GM12865 (cell line): ENCODE measurements at regions not wholly inside any gene's neighbourhood (a gene's known extent, or its start where the extent isn't known, plus 50 kb on each side); places are given as distances from the start of the nearest gene placed in this dataset.

Source experiments
- DNase-seq: peaks from one replicate; pipeline ENCODE4 v3.0.0; 2010; ENCODE audit warnings: low read depth
- H3K4me3 ChIP-seq: 2 replicates; pipeline ENCODE4 v1.5.1; 2011; ENCODE audit warnings: mild to moderate bottlenecking, low read depth, low read length, control low read depth
- TF ChIP-seq, protein P1 (sequence below): IDR thresholded peaks from 2 replicates; pipeline ENCODE4 v1.5.1; 2011; ENCODE audit warnings: low read length, control low read depth, low read depth, inconsistent platforms; ENCODE audit not compliant: insufficient read depth; ENCODE audit errors: missing control alignments

DNA sequence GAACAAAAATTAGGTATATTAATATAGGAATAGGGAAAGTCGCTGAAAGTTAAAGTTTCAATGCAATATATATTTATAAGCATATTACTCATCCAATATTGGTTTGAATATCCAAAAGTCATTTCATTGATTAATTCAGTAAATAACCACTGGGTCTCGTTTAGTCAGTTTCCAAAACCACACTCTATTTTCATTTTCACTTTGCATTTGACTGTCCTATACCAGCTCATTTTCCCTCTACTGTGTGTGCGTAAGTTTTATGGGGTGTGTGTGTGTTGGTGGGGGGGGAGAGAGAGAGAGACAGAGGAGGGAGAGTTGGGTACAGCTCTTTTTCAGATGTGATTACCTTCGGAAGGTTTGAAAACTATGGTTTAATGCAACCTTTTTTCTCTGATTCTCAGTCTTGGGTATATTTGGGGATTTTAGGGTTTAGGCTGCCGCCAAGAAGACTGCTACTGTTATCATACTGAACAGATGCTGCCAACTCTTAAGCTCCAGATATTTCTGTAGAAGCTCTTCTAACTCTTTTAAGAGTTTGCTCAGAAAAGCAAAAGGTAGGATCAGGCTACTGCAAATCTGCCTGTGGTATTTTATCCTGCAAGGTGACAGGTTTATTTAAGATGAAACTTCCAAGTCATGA, 1427.4 kb downstream of the PCDH7 start:
- H3K4me3 ChIP-seq = no peak overlapping the region

DNA sequence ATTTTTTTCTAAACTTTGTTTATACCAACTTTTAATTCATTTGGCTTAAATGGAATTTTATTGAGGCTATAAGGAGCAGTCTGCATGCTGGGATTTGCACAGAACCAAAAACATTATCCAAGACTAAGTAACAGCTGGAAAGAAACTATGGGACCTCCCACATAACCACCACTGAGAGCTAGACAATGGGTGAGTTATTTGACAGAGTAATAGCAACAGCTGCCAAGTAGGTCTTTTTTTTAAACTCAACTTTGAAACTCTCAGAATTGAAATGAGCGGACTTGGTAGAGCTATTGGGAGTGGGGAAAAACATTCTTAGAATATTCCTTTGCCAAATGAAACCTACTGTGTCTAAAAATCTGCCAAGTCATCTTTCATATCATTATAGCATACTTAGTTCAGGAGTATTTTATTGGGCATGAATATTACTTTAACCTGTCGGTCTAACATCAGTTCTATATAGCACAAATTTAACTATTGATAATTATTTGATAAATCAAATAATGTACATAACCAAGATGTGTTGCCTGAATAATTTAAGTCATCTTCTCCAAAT, 1428.0 kb downstream of the PCDH7 start:
- DNase-seq = no peak
- TF ChIP-seq, protein P1, sequence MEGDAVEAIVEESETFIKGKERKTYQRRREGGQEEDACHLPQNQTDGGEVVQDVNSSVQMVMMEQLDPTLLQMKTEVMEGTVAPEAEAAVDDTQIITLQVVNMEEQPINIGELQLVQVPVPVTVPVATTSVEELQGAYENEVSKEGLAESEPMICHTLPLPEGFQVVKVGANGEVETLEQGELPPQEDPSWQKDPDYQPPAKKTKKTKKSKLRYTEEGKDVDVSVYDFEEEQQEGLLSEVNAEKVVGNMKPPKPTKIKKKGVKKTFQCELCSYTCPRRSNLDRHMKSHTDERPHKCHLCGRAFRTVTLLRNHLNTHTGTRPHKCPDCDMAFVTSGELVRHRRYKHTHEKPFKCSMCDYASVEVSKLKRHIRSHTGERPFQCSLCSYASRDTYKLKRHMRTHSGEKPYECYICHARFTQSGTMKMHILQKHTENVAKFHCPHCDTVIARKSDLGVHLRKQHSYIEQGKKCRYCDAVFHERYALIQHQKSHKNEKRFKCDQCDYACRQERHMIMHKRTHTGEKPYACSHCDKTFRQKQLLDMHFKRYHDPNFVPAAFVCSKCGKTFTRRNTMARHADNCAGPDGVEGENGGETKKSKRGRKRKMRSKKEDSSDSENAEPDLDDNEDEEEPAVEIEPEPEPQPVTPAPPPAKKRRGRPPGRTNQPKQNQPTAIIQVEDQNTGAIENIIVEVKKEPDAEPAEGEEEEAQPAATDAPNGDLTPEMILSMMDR = no peak

More for the DNA sequence above, 1427.4 kb downstream of the PCDH7 start:
- peak; percentile 2 for DNase-seq
- TF ChIP-seq, protein P1 = no peak

DNA sequence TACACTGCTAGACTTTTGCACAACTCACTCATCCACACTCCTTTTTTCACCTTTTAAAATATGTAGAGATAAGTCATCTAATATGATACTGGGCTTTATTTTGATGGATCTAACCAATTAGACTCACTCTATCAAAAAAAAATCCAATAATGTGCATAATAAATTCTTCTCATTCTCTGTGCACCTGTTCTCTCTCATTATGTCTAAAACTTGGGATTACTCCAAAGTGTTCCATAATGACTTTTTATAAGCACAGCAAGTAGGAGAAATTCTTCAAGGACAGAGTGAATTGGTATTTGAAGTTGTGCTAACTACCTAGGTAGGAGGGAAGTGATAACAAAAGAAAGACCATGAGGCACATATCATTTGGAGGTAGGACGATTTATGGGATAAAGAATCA, 1438.8 kb downstream of the PCDH7 start:
- DNase-seq = no peak
- H3K4me3 ChIP-seq = no peak overlapping the region

More for the DNA sequence above, 1428.0 kb downstream of the PCDH7 start:
- H3K4me3 ChIP-seq = no peak overlapping the region

DNA sequence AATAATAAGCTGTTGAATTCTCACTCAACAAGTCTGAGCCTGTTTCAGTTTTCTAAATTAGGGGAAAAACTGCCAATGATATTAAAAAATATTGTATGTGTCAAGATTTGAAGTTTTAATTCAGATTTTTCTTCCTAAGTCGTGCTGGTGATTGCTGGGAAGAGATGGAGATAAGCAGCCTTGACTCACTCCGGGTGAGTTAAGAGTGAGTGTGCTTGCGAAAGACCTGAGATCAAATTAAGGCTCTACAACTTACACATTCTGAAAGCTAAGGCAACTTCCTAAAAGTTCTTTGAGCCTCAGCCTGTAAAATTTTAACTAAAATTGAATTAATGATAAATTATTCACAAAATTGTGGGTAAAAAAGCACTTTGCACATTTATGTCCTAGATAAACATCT, 1441.2 kb downstream of the PCDH7 start:
- no peak for DNase-seq
- H3K4me3 ChIP-seq = no peak overlapping the region
- TF ChIP-seq, protein P1 = no peak

More for the DNA sequence above, 1438.8 kb downstream of the PCDH7 start:
- TF ChIP-seq, protein P1 = no peak

DNA sequence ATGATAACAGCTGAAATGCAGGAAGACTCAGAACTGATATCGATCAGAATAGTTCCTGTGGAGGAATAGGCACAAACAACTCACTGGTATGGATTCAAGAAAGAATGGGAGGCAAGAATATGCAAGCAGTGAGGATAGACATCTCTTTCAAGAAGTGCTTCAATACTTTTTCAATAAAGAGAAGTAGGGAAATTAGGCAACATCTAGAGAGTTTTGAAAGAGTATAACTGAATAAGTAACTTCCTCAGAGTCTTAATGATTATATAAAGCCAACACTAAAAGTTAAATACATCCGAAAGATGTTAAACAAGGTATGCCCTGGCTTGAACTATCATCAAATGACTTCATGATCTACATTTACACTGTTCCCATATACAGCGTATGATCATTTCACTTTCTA, 1443.0 kb downstream of the PCDH7 start:
- TF ChIP-seq, protein P1 = no peak
- no peak for DNase-seq
- H3K4me3 ChIP-seq = no peak overlapping the region

DNA sequence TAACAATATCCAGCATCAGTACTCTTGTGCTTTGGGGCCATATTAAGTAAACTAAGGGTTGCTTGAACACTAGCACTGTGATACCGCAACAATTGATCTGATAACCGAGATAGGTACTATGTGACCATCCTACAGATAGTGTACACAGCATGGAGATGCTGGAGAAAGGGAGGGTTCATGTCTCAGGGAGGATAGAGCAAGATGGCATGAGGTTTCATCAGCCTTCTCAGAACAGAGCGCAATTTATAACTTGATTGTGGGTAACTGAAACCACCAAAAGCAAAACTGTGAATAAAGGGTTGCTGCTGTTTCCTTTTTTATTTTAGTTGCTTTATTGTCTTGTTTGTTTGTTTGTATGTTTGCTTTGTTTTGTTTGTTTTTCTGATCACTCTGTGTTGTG, 1449.7 kb downstream of the PCDH7 start:
- TF ChIP-seq, protein P1 = no peak
- DNase-seq = no peak

DNA sequence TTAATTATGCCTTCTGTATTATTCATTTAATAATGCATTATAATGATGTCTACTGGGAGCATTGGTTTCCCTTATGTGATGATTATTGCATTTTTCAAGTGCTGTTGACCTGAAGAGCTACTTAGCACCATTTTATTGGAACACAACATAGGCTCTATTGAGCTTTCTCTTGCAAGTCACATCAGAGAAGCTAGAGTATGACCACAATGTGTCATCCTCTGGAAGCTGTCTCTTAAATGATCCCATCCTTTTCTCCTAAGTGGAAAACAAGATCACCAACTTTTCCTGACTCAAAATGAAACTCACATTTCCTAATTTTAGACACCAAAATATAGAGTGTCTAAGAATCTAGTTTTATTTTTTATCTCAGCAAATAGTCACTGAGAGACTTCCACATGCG, 1451.9 kb downstream of the PCDH7 start:
- TF ChIP-seq, protein P1 = no peak
- H3K4me3 ChIP-seq = no peak overlapping the region
- DNase-seq = no peak

More for the DNA sequence above, 1449.7 kb downstream of the PCDH7 start:
- H3K4me3 ChIP-seq = no peak overlapping the region
